Stimulated activated CD8-positive, alpha-beta memory T cell treated with anti-CD3 and anti-CD28 coated beads, Interleukin-15, amount 100 ng/mL, for 48 hours (primary cell): ENCODE measurements at regions not wholly inside any gene's neighbourhood (a gene's known extent, or its start where the extent isn't known, plus 50 kb on each side); places are given as distances from the start of the nearest gene placed in this dataset.
"Not testable (repeated sequence)": the region's sequence is repeated elsewhere in the genome, so short reads cannot be mapped to it uniquely, and the experiment has no call there.

Experiments
- DNase-seq, 2 donors: peaks; one replicate each; pipeline ENCODE4 v3.0.0-alpha.2; 2020; ENCODE audit warnings: low read depth in 2 of 2

GRCh38 chr2:146701183-146701582 lies 1143.6 kb upstream of the ACVR2A start:
- no peak for DNase-seq

- DNase-seq = no peak
These were observed 1147.5 kb upstream of the ACVR2A start for GRCh38 chr2:146697307-146697706.

GRCh38 chr2:146696787-146697186 lies 1148.0 kb upstream of the ACVR2A start:
- not testable (repeated sequence) for DNase-seq

GRCh38 chr2:146681991-146682390 lies 1162.8 kb upstream of the ACVR2A start:
- DNase-seq = no peak

GRCh38 chr2:146678516-146678915 lies 1166.3 kb upstream of the ACVR2A start:
- no peak for DNase-seq

- DNase-seq = no peak
These were observed 1167.5 kb upstream of the ACVR2A start for GRCh38 chr2:146677280-146677679.

GRCh38 chr2:146669735-146670134 lies 1175.1 kb upstream of the ACVR2A start:
- no peak for DNase-seq

GRCh38 chr2:146666340-146666739 lies 1178.5 kb upstream of the ACVR2A start:
- DNase-seq = no peak

GRCh38 chr2:146665800-146666199 lies 1179.0 kb upstream of the ACVR2A start:
- no peak for DNase-seq

GRCh38 chr2:146661473-146662096 lies 1183.2 kb upstream of the ACVR2A start:
- no peak for DNase-seq

GRCh38 chr2:146659976-146660375 lies 1184.9 kb upstream of the ACVR2A start:
- DNase-seq = no peak

GRCh38 chr2:146652311-146652710 lies 1192.5 kb upstream of the ACVR2A start:
- no peak for DNase-seq

GRCh38 chr2:146651361-146651760 lies 1193.5 kb upstream of the ACVR2A start:
- DNase-seq = no peak

- DNase-seq = no peak
These were observed 1202.8 kb upstream of the ACVR2A start for GRCh38 chr2:146642066-146642465.

- DNase-seq = no peak
These were observed 1210.4 kb upstream of the ACVR2A start for GRCh38 chr2:146634230-146635097.

GRCh38 chr2:146633159-146633558 lies 1211.7 kb upstream of the ACVR2A start:
- no peak for DNase-seq

GRCh38 chr2:146632707-146633106 lies 1212.1 kb upstream of the ACVR2A start:
- no peak for DNase-seq

- DNase-seq = no peak
These were observed 1220.2 kb upstream of the ACVR2A start for GRCh38 chr2:146624430-146625160.

- DNase-seq = no peak
These were observed 1221.1 kb upstream of the ACVR2A start for GRCh38 chr2:146623771-146624170.

GRCh38 chr2:146621656-146622055 lies 1223.2 kb upstream of the ACVR2A start:
- no peak for DNase-seq

- DNase-seq = no peak
These were observed 1229.1 kb upstream of the ACVR2A start for GRCh38 chr2:146615778-146616177.

GRCh38 chr2:146608490-146608889 lies 1236.3 kb upstream of the ACVR2A start:
- no peak for DNase-seq

GRCh38 chr2:146604521-146604920 lies 1240.3 kb upstream of the ACVR2A start:
- DNase-seq = no peak
